Ovary (tissue), 7 donors: ENCODE measurements at regions not wholly inside any gene's neighbourhood (a gene's known extent, or its start where the extent isn't known, plus 50 kb on each side); places are given as distances from the start of the nearest gene placed in this dataset.
A peak's percentile ranks its signal among the peaks of the same experiment; 100 is the strongest.

Experiments used
- DNase-seq, 5 donors: peaks; one replicate each; pipeline ENCODE4 v3.0.0-alpha.2; 2019 to 2020
- H3K27ac ChIP-seq, 2 donors: fragments of 200-600 bp; one replicate each; pipeline versions ENCODE4 v1.5.1 to v1.8.0; 2019 to 2022
- H3K27me3 ChIP-seq: fragments of 200-600 bp; one replicate; pipeline ENCODE4 v1.8.0; 2022
- H3K36me3 ChIP-seq: fragments of 200-600 bp; sonication (generic); one replicate; pipeline ENCODE4 v1.5.1; 2019
- H3K4me1 ChIP-seq: one replicate; pipeline ENCODE4 v1.8.1; 2013; ENCODE audit warnings: mild to moderate bottlenecking, moderate library complexity; ENCODE audit not compliant: insufficient read depth
- H3K4me3 ChIP-seq: fragments of 200-600 bp; sonication (generic); one replicate; pipeline ENCODE4 v1.5.1; 2017
- H3K9me3 ChIP-seq, 2 donors: fragments of 200-600 bp in 1 of 2; sonication (generic) in 1 of 2; one replicate each; pipeline versions ENCODE4 v1.5.1 to v1.8.1; 2013 to 2019; ENCODE audit warnings: mild to moderate bottlenecking in 1 of 2, moderate library complexity in 1 of 2
- EP300 ChIP-seq: sonication (generic); formaldehyde crosslinking; IDR thresholded peaks from one replicate; pipeline ENCODE4 v1.6.1; 2017; ENCODE audit warnings: antibody characterized with exemption
- POLR2A ChIP-seq: fragments of 450-650 bp; IDR thresholded peaks from one replicate; pipeline ENCODE4 v1.6.1; 2017; ENCODE audit warnings: antibody characterized with exemption, mild to moderate bottlenecking, moderate library complexity
- WGBS, 3 donors: extraction: QIAGEN DNeasy Blood & Tissue Kit in 1 of 3; methylation state at CpG; one replicate each; pipeline versions ENCODE4 v1.1.5 to v1.1.7; 2013 to 2017; 5-methylcytosine and 5-hydroxymethylcytosine counted together
- intact Hi-C, 4 donors: fragments of 100-400 bp; cut with DNase I; formaldehyde crosslinking; loops; one replicate each; pipeline versions ENCODE4 v1.11.0 to v1.15.1; 2022 to 2023
- TF ChIP-seq, protein P1 (sequence below), 3 donors: fragments of 450-650 bp in 2 of 3; fragments of 200-600 bp in 1 of 3; IDR thresholded peaks; one replicate each; pipeline versions ENCODE4 v1.5.1 to v1.8.0; 2016 to 2022; ENCODE audit warnings: antibody characterized with exemption in 3 of 3, mild to moderate bottlenecking in 1 of 3
- donor health status: DM: no; HTN: no; CAD: no; lungs with moderate emphysema.
- donor health status: DM: no; HTN: no; CAD: no.
- donor health status: Bipolar disorder and iron deficiency.
- donor health status: DM: no; HTN: no; CAD: no.
- donor health status: DM: yes; HTN: yes; CAD: no.

GRCh38 chr7:27386581-27386980 lies 144.0 kb downstream of the EVX1 start:
- H3K4me3 ChIP-seq = no peak overlapping the region
- no peaks in the 10 kb centered on the region for H3K9me3 ChIP-seq
- TF ChIP-seq, protein P1, sequence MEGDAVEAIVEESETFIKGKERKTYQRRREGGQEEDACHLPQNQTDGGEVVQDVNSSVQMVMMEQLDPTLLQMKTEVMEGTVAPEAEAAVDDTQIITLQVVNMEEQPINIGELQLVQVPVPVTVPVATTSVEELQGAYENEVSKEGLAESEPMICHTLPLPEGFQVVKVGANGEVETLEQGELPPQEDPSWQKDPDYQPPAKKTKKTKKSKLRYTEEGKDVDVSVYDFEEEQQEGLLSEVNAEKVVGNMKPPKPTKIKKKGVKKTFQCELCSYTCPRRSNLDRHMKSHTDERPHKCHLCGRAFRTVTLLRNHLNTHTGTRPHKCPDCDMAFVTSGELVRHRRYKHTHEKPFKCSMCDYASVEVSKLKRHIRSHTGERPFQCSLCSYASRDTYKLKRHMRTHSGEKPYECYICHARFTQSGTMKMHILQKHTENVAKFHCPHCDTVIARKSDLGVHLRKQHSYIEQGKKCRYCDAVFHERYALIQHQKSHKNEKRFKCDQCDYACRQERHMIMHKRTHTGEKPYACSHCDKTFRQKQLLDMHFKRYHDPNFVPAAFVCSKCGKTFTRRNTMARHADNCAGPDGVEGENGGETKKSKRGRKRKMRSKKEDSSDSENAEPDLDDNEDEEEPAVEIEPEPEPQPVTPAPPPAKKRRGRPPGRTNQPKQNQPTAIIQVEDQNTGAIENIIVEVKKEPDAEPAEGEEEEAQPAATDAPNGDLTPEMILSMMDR (IDR thresholded peaks at IDR 0.05) = no peak
- TF ChIP-seq POLR2A (no peak), EP300 (no peak)
- WGBS, 3 donors = 72 to 83% (median 82%) methylated on average over 6 of the region's 6 CpGs
- H3K27me3 ChIP-seq = no peaks in the 10 kb centered on the region
- no peak for DNase-seq
- H3K36me3 ChIP-seq = no peaks in the 10 kb centered on the region
- no peak overlapping the region for H3K27ac ChIP-seq
- intact Hi-C loops = no loop called here
- H3K4me1 ChIP-seq = no peaks in the 10 kb centered on the region

- H3K9me3 ChIP-seq = no peaks in the 10 kb centered on the region
- no peak for DNase-seq
- H3K27me3 ChIP-seq = no peaks in the 10 kb centered on the region
- 83 to 84% (median 84%) methylated on average over 4 of the region's 4 CpGs for WGBS, 3 donors
- H3K4me3 ChIP-seq = no peak overlapping the region
- H3K4me1 ChIP-seq = no peaks in the 10 kb centered on the region
- H3K27ac ChIP-seq = no peak overlapping the region
- no peaks in the 10 kb centered on the region for H3K36me3 ChIP-seq
- TF ChIP-seq, protein P1 (IDR thresholded peaks at IDR 0.05) = no peak
- TF ChIP-seq EP300 (no peak), POLR2A (no peak)
- intact Hi-C loops = no loop called here
These were observed 145.3 kb downstream of the EVX1 start for GRCh38 chr7:27387864-27388263.

DNA sequence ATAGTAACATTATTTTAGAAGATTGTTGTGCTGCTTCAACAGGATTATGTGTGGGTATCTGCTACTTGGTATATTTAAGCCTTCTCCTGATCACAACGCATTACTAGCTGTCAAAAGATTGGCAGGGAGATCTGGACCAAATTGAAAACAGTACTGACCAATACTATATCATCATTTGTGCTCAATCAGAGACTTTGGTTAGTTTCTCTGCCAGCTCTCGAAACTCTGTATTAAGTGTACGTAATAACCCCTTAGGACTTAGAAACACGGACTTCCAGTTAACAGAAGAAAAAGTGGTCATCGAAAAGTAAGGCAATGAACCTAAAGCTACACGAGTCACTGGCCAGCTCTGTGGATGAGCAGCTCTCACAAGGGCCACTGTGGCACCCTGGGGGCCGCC lies 146.0 kb downstream of the EVX1 start:
- no peak for DNase-seq
- Histone ChIP-seq H3K4me1 (no peaks in the 10 kb centered on the region), H3K27ac (no peak overlapping the region), H3K36me3 (no peaks in the 10 kb centered on the region), H3K9me3 (no peaks in the 10 kb centered on the region), H3K4me3 (no peak overlapping the region), H3K27me3 (no peaks in the 10 kb centered on the region)
- WGBS, 3 donors = 92 to 93% (median 92%) methylated on average over 7 of the region's 7 CpGs
- intact Hi-C loops = no loop called here
- TF ChIP-seq, protein P1 (IDR thresholded peaks at IDR 0.05) = no peak
- TF ChIP-seq EP300 (no peak), POLR2A (no peak)

- TF ChIP-seq EP300 = no peak
- TF ChIP-seq, protein P1 (IDR thresholded peaks at IDR 0.05) = no peak
- TF ChIP-seq POLR2A = no peak
- Histone ChIP-seq H3K27me3 (no peaks in the 10 kb centered on the region), H3K27ac (peak overlapping the region in 1 of 2 donors; percentile 25), H3K4me3 (no peak overlapping the region), H3K4me1 (no peaks in the 10 kb centered on the region), H3K36me3 (no peaks in the 10 kb centered on the region), H3K9me3 (no peaks in the 10 kb centered on the region)
- DNase-seq = peak in 1 of 5 donors; percentile 24
- 41 to 47% (median 45%) methylated on average over 3 of the region's 3 CpGs for WGBS, 3 donors
- intact Hi-C loops = no loop called here
These were observed 146.9 kb downstream of the EVX1 start for GRCh38 chr7:27389496-27389895.

DNA sequence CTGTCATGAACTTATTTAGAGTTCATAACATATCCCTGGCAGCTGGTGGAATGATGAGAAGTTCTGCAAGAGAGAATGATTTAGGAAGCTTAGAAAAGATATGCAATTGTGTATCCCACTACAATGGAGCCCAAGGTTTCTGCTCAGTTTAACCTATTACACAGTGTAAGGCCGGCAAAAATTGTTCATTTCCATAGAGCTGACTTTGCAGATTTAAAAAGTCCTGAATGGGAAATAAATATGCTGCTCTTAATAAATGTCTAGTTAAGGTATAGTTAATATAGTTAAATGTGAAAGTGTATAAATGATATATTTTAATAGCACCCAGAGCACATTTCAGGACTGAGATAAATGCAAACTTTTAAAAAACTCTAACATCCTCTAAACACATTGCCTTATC lies 149.9 kb downstream of the EVX1 start:
- WGBS, 3 donors = 60 to 77% (median 68%) methylated on average over 1 of the region's 1 CpG
- Histone ChIP-seq H3K27me3 (no peaks in the 10 kb centered on the region), H3K9me3 (no peaks in the 10 kb centered on the region), H3K4me1 (peaks cover 4% of the 10 kb centered on the region), H3K36me3 (no peaks in the 10 kb centered on the region), H3K4me3 (no peak overlapping the region), H3K27ac (no peak overlapping the region)
- intact Hi-C loops = no loop called here
- no peak for TF ChIP-seq POLR2A
- TF ChIP-seq, protein P1 (IDR thresholded peaks at IDR 0.05) = no peak
- TF ChIP-seq EP300 = no peak
- no peak for DNase-seq
